CD14-positive monocyte (primary cell): ENCODE measurements at regions not wholly inside any gene's neighbourhood (a gene's known extent, or its start where the extent isn't known, plus 50 kb on each side); places are given as distances from the start of the nearest gene placed in this dataset.

ENCODE experiments used
- DNase-seq, 3 donors: peaks; one replicate each; pipeline ENCODE4 v3.0.0-alpha.2; 2011 to 2022
- H2AFZ ChIP-seq: 2 replicates; pipeline ENCODE4 v1.6.0; 2012; ENCODE audit warnings: mild to moderate bottlenecking, low read depth, low read length, inconsistent platforms; ENCODE audit not compliant: insufficient read depth, poor library complexity, severe bottlenecking
- H3K27ac ChIP-seq, 2 donors: 1 replicate in 1 of 2; 2 replicates in 1 of 2; pipeline ENCODE4 v1.5.1; 2012 to 2013; ENCODE audit warnings: low read length in 2 of 2, control low read depth in 1 of 2, inconsistent platforms in 1 of 2, low read depth in 1 of 2, mild to moderate bottlenecking in 1 of 2
- H3K27me3 ChIP-seq, 2 donors: one replicate each; pipeline versions ENCODE4 v1.6.0 to v1.6.1; 2011 to 2013; ENCODE audit warnings: low read length in 2 of 2; ENCODE audit not compliant: control insufficient read depth in 2 of 2, insufficient read depth in 2 of 2
- H3K36me3 ChIP-seq, 2 donors: replicated peaks in 1 of 2; 1 replicate in 1 of 2; 2 replicates in 1 of 2; pipeline versions ENCODE4 v1.5.1 to v1.6.1; 2012 to 2013; ENCODE audit warnings: low read length in 2 of 2, control low read depth in 1 of 2, inconsistent platforms in 1 of 2, mild to moderate bottlenecking in 1 of 2; ENCODE audit not compliant: insufficient read depth in 2 of 2, control insufficient read depth in 1 of 2
- H3K4me1 ChIP-seq, 2 donors: 1 replicate in 1 of 2; 2 replicates in 1 of 2; pipeline versions ENCODE4 v1.5.1 to v1.6.1; 2012 to 2013; ENCODE audit warnings: low read length in 2 of 2, control low read depth in 1 of 2, inconsistent platforms in 1 of 2, mild to moderate bottlenecking in 1 of 2, moderate library complexity in 1 of 2; ENCODE audit not compliant: insufficient read depth in 2 of 2, control insufficient read depth in 1 of 2
- H3K4me2 ChIP-seq: replicated peaks from 2 replicates; pipeline ENCODE3; 2012; ENCODE audit warnings: low read length, moderate library complexity, mild to moderate bottlenecking; ENCODE audit not compliant: poor library complexity, severe bottlenecking; ENCODE audit errors: extremely low read depth
- H3K4me3 ChIP-seq, 3 experiments: fragments of 200-600 bp in 1 of 3; sonication (generic) in 1 of 3; replicated peaks in 1 of 3; 1 replicate in 2 of 3; 2 replicates in 1 of 3; pipeline ENCODE4 v1.5.1; 2011 to 2013; ENCODE audit warnings: low read length in 3 of 3, mild to moderate bottlenecking in 3 of 3, control low read depth in 2 of 3, low read depth in 2 of 3, inconsistent platforms in 1 of 3, moderate library complexity in 1 of 3
- H3K79me2 ChIP-seq: 2 replicates; pipeline ENCODE4 v1.6.0; 2012; ENCODE audit warnings: mild to moderate bottlenecking, control low read depth, inconsistent platforms, low read length, moderate library complexity; ENCODE audit not compliant: insufficient read depth
- H3K9ac ChIP-seq: 2 replicates; pipeline ENCODE4 v1.6.0; 2017; ENCODE audit warnings: low read length, mild to moderate bottlenecking; ENCODE audit not compliant: insufficient read depth, poor library complexity, severe bottlenecking
- H3K9me3 ChIP-seq, 2 donors: replicated peaks in 1 of 2; 1 replicate in 1 of 2; 2 replicates in 1 of 2; pipeline versions ENCODE4 v1.5.1 to v1.6.1; 2012 to 2013; ENCODE audit warnings: low read length in 2 of 2, control low read depth in 1 of 2; ENCODE audit not compliant: control insufficient read depth in 1 of 2, insufficient read depth in 1 of 2
- H4K20me1 ChIP-seq: 2 replicates; pipeline ENCODE4 v1.6.0; 2012; ENCODE audit warnings: mild to moderate bottlenecking, low read length, control low read depth, moderate library complexity; ENCODE audit not compliant: insufficient read depth
- H3K27ac Mint-ChIP-seq, 7 donors: one replicate each; pipeline ENCODE4 v1.8.0; 2020; ENCODE audit warnings: mild to moderate bottlenecking in 7 of 7, mixed read lengths in 7 of 7, moderate library complexity in 6 of 7, inconsistent platforms in 2 of 7
- H3K27me3 Mint-ChIP-seq, 3 donors: one replicate each; pipeline ENCODE4 v1.8.0; 2021 to 2022; ENCODE audit warnings: low read depth in 3 of 3, mild to moderate bottlenecking in 3 of 3, mixed read lengths in 3 of 3, moderate library complexity in 3 of 3, inconsistent platforms in 1 of 3
- H3K36me3 Mint-ChIP-seq, 2 donors: one replicate each; pipeline ENCODE4 v1.8.0; 2020; ENCODE audit warnings: mixed read lengths in 2 of 2, inconsistent platforms in 1 of 2, mild to moderate bottlenecking in 1 of 2
- H3K4me1 Mint-ChIP-seq: one replicate; pipeline ENCODE4 v1.8.0; 2020; ENCODE audit warnings: mild to moderate bottlenecking, mixed read lengths
- H3K4me3 Mint-ChIP-seq, 2 donors: one replicate each; pipeline ENCODE4 v1.8.0; 2020; ENCODE audit warnings: mild to moderate bottlenecking in 2 of 2, mixed read lengths in 2 of 2, moderate library complexity in 1 of 2
- H3K9me3 Mint-ChIP-seq, 7 donors: one replicate each; pipeline ENCODE4 v1.8.0; 2020 to 2022; ENCODE audit warnings: mixed read lengths in 7 of 7, mild to moderate bottlenecking in 6 of 7, moderate library complexity in 6 of 7, inconsistent platforms in 2 of 7
- WGBS: methylation state at CpG from one replicate; pipeline ENCODE4 v1.1.5; 2013; ENCODE audit warnings: missing lambda C conversion rate; ENCODE audit not compliant: insufficient coverage; 5-methylcytosine and 5-hydroxymethylcytosine counted together
- intact Hi-C, 2 donors: fragments of 100-400 bp; cut with micrococcal nuclease; formaldehyde crosslinking; loops; one replicate each; pipeline versions ENCODE4 v1.15.0 to v1.15.1; 2023
- TF ChIP-seq, protein P1 (sequence below): fragments of 200-600 bp; IDR thresholded peaks from one replicate; pipeline ENCODE4 v1.8.0; 2022; ENCODE audit warnings: antibody characterized with exemption, mild to moderate bottlenecking

GRCh38 chr21:14830307-14830706 lies 234.5 kb downstream of the NRIP1 start:
- Histone ChIP-seq H4K20me1 (no peaks in the 10 kb centered on the region), H3K4me3 (no peak overlapping the region), H3K36me3 (no peaks in the 10 kb centered on the region), H3K9ac (no peak overlapping the region), H3K9me3 (peaks cover 0 to 3% of the 10 kb centered on the region in 2 donors), H3K79me2 (no peaks in the 10 kb centered on the region), H2AFZ (no peak overlapping the region), H3K4me2 (no peak overlapping the region), H3K27ac (no peak overlapping the region), H3K27me3 (no peaks in the 10 kb centered on the region), H3K4me1 (no peaks in the 10 kb centered on the region)
- Mint-ChIP-seq H3K4me3 (no peak overlapping the region), H3K9me3 (peaks cover 0 to 1% (median 0%) of the 10 kb centered on the region in 7 donors), H3K27ac (no peak overlapping the region), H3K4me1 (peaks cover 5% of the 10 kb centered on the region), H3K36me3 (no peaks in the 10 kb centered on the region), H3K27me3 (no peaks in the 10 kb centered on the region)
- 100% methylated on average over 2 of the region's 3 CpGs for WGBS
- intact Hi-C loops: loop anchor here in 1 of 2 donors (10.0 kb wide), 1 partner anchor 776 kb away; no protein-coding TSS in a partner anchor
- DNase-seq: no peak
- TF ChIP-seq, protein P1, sequence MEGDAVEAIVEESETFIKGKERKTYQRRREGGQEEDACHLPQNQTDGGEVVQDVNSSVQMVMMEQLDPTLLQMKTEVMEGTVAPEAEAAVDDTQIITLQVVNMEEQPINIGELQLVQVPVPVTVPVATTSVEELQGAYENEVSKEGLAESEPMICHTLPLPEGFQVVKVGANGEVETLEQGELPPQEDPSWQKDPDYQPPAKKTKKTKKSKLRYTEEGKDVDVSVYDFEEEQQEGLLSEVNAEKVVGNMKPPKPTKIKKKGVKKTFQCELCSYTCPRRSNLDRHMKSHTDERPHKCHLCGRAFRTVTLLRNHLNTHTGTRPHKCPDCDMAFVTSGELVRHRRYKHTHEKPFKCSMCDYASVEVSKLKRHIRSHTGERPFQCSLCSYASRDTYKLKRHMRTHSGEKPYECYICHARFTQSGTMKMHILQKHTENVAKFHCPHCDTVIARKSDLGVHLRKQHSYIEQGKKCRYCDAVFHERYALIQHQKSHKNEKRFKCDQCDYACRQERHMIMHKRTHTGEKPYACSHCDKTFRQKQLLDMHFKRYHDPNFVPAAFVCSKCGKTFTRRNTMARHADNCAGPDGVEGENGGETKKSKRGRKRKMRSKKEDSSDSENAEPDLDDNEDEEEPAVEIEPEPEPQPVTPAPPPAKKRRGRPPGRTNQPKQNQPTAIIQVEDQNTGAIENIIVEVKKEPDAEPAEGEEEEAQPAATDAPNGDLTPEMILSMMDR: no peak

- peaks cover 0 to 1% (median 0%) of the 10 kb centered on the region in 7 donors for H3K9me3 Mint-ChIP-seq
- no peaks in the 10 kb centered on the region for H3K36me3 ChIP-seq
- intact Hi-C loops: loop anchor here in 1 of 2 donors (10.0 kb wide), 1 partner anchor 775 kb away; no protein-coding TSS in a partner anchor
- H3K27me3 Mint-ChIP-seq: no peaks in the 10 kb centered on the region
- peaks cover 0 to 3% of the 10 kb centered on the region in 2 donors for H3K9me3 ChIP-seq
- no peak overlapping the region for H3K27ac ChIP-seq
- WGBS: 94% methylated on average over 2 of the region's 3 CpGs
- H3K4me3 Mint-ChIP-seq: no peak overlapping the region
- no peak overlapping the region for H3K4me3 ChIP-seq
- no peak overlapping the region for H3K9ac ChIP-seq
- no peaks in the 10 kb centered on the region for H3K27me3 ChIP-seq
- H3K4me2 ChIP-seq: no peak overlapping the region
- TF ChIP-seq, protein P1: no peak
- H3K36me3 Mint-ChIP-seq: no peaks in the 10 kb centered on the region
- H3K4me1 ChIP-seq: no peaks in the 10 kb centered on the region
- DNase-seq: no peak
- no peak overlapping the region for H3K27ac Mint-ChIP-seq
- no peak overlapping the region for H2AFZ ChIP-seq
- no peaks in the 10 kb centered on the region for H3K79me2 ChIP-seq
- no peaks in the 10 kb centered on the region for H4K20me1 ChIP-seq
- H3K4me1 Mint-ChIP-seq: peaks cover 5% of the 10 kb centered on the region
Measured at GRCh38 chr21:14829685-14830084, 235.1 kb downstream of the NRIP1 start.
